Common myeloid progenitor, CD34-positive (primary cell): ENCODE measurements at regions not wholly inside any gene's neighbourhood (a gene's known extent, or its start where the extent isn't known, plus 50 kb on each side); places are given as distances from the start of the nearest gene placed in this dataset.

Source experiments
- CTCF ChIA-PET: fragments of 350-600 bp; sonication (Branson Sonifier 250); formaldehyde crosslinking; loops from one replicate; lab custom pipeline; 2021; ENCODE audit warnings: antibody characterized with exemption; lab: Charles Lee
- POLR2A ChIA-PET: fragments of 350-600 bp; sonication (Branson Sonifier 250); formaldehyde crosslinking; loops from one replicate; lab custom pipeline; 2021; ENCODE audit warnings: antibody characterized with exemption; lab: Charles Lee
- DNase-seq, 3 donors: peaks; one replicate each; pipeline versions ENCODE4 v3.0.0 to v3.0.0-alpha.2; 2013
- H3K27ac ChIP-seq, 2 experiments: 1 replicate in 1 of 2; 2 replicates in 1 of 2; pipeline ENCODE4 v1.7.0; 2013; ENCODE audit warnings: inconsistent platforms in 2 of 2, low read length in 2 of 2, mild to moderate bottlenecking in 2 of 2, low read depth in 1 of 2, moderate library complexity in 1 of 2; ENCODE audit not compliant: severe bottlenecking in 2 of 2, insufficient read depth in 1 of 2, poor library complexity in 1 of 2
- H3K27me3 ChIP-seq, 5 experiments: replicated peaks in 2 of 5; 1 replicate in 3 of 5; 2 replicates in 2 of 5; pipeline versions ENCODE4 v1.6.1 to v1.7.0; 2013; ENCODE audit warnings: low read length in 4 of 5, mild to moderate bottlenecking in 2 of 5, moderate library complexity in 2 of 5, inconsistent platforms in 1 of 5; ENCODE audit not compliant: insufficient read depth in 5 of 5, control insufficient read depth in 4 of 5
- H3K36me3 ChIP-seq, 4 experiments: 1 replicate in 2 of 4; 2 replicates in 2 of 4; pipeline versions ENCODE4 v1.6.1 to v1.7.0; 2013; ENCODE audit warnings: low read length in 3 of 4, control low read depth in 1 of 4, mild to moderate bottlenecking in 1 of 4; ENCODE audit not compliant: control insufficient read depth in 4 of 4, insufficient read depth in 4 of 4
- H3K4me1 ChIP-seq, 4 experiments: 1 replicate in 3 of 4; 2 replicates in 1 of 4; pipeline versions ENCODE4 v1.6.1 to v1.7.1; 2013; ENCODE audit warnings: low read length in 3 of 4, mild to moderate bottlenecking in 3 of 4, control low read depth in 1 of 4, inconsistent platforms in 1 of 4, moderate library complexity in 1 of 4; ENCODE audit not compliant: control insufficient read depth in 4 of 4, insufficient read depth in 4 of 4; ENCODE audit errors: control extremely low read depth in 1 of 4
- H3K4me3 ChIP-seq, 7 experiments: 1 replicate in 4 of 7; 2 replicates in 3 of 7; pipeline versions ENCODE4 v1.5.1 to v1.7.0; 2013; ENCODE audit warnings: mild to moderate bottlenecking in 7 of 7, low read length in 6 of 7, moderate library complexity in 6 of 7, inconsistent platforms in 2 of 7, low read depth in 2 of 7, control low read depth in 1 of 7; ENCODE audit not compliant: insufficient read depth in 4 of 7, control insufficient read depth in 1 of 7; ENCODE audit errors: extremely low read depth in 1 of 7
- H3K9me3 ChIP-seq, 5 experiments: 1 replicate in 4 of 5; 2 replicates in 1 of 5; pipeline versions ENCODE4 v1.6.1 to v1.7.1; 2013; ENCODE audit warnings: low read length in 4 of 5, mild to moderate bottlenecking in 2 of 5, inconsistent platforms in 1 of 5, low read depth in 1 of 5, moderate library complexity in 1 of 5; ENCODE audit not compliant: control insufficient read depth in 4 of 5, insufficient read depth in 2 of 5; ENCODE audit errors: control extremely low read depth in 1 of 5
- WGBS: methylation state at CpG from one replicate; pipeline ENCODE4 v1.1.5; 2013; ENCODE audit not compliant: insufficient coverage; 5-methylcytosine and 5-hydroxymethylcytosine counted together

GRCh38 chr13:44088991-44089413 lies 209.3 kb downstream of the LACC1 start:
- no peaks in the 10 kb centered on the region for H3K27me3 ChIP-seq
- DNase-seq, result peak in 2 of 3 donors; percentile 72 to 75
- H3K27ac ChIP-seq, result peak overlapping the region in 1 of 2 experiments; percentile 23
- POLR2A ChIA-PET, result no interaction called here
- H3K36me3 ChIP-seq, result no peaks in the 10 kb centered on the region
- H3K9me3 ChIP-seq, result peaks cover 0 to 5% (median 2%) of the 10 kb centered on the region in 5 experiments
- no peak overlapping the region for H3K4me3 ChIP-seq
- CTCF ChIA-PET, result interaction anchor here (1.2 kb wide), 1 partner anchor 340 kb away, joined by 3 read pairs; no protein-coding TSS in a partner anchor
- WGBS, result 100% methylated on average over 1 of the region's 4 CpGs
- H3K4me1 ChIP-seq, result peaks cover 0 to 10% (median 4%) of the 10 kb centered on the region in 4 experiments

- Histone ChIP-seq H3K4me1 (peaks cover 0 to 10% (median 4%) of the 10 kb centered on the region in 4 experiments), H3K27me3 (no peaks in the 10 kb centered on the region), H3K4me3 (no peak overlapping the region), H3K9me3 (peaks cover 0 to 5% (median 2%) of the 10 kb centered on the region in 5 experiments), H3K27ac (peak overlapping the region in 1 of 2 experiments; percentile 23), H3K36me3 (no peaks in the 10 kb centered on the region)
- POLR2A ChIA-PET, result no interaction called here
- peak in 2 of 3 donors; percentile 61 to 64 for DNase-seq
- WGBS, result 94% methylated on average over 2 of the region's 2 CpGs
- CTCF ChIA-PET, result interaction anchor here (1.2 kb wide), 1 partner anchor 339 kb away, joined by 3 read pairs; no protein-coding TSS in a partner anchor
Observed at GRCh38 chr13:44089452-44089851, 209.7 kb downstream of the LACC1 start.

- H3K27me3 ChIP-seq, result no peaks in the 10 kb centered on the region
- ChIA-PET POLR2A (no interaction called here), CTCF (no interaction called here)
- no peak overlapping the region for H3K27ac ChIP-seq
- WGBS, result 100% methylated on average over 1 of the region's 4 CpGs
- H3K4me1 ChIP-seq, result peaks cover 0 to 18% (median 6%) of the 10 kb centered on the region in 4 experiments
- no peaks in the 10 kb centered on the region for H3K36me3 ChIP-seq
- peaks cover 0 to 5% (median 2%) of the 10 kb centered on the region in 5 experiments for H3K9me3 ChIP-seq
- DNase-seq, result no peak
- H3K4me3 ChIP-seq, result no peak overlapping the region
Observed at GRCh38 chr13:44092078-44092970, 212.6 kb downstream of the LACC1 start.

- Histone ChIP-seq H3K27me3 (no peaks in the 10 kb centered on the region), H3K36me3 (no peaks in the 10 kb centered on the region), H3K4me3 (no peak overlapping the region), H3K4me1 (peaks cover 0 to 18% (median 6%) of the 10 kb centered on the region in 4 experiments), H3K27ac (no peak overlapping the region), H3K9me3 (peaks cover 0 to 2% (median 0%) of the 10 kb centered on the region in 5 experiments)
- DNase-seq, result no peak
- ChIA-PET POLR2A (no interaction called here), CTCF (no interaction called here)
- 100% methylated on average over 2 of the region's 4 CpGs for WGBS
Observed at GRCh38 chr13:44093607-44094564, 214.2 kb downstream of the LACC1 start.

- Histone ChIP-seq H3K9me3 (peaks cover 0 to 11% (median 3%) of the 10 kb centered on the region in 5 experiments), H3K27me3 (no peaks in the 10 kb centered on the region), H3K4me3 (no peak overlapping the region), H3K36me3 (no peaks in the 10 kb centered on the region), H3K4me1 (peaks cover 0 to 9% (median 2%) of the 10 kb centered on the region in 4 experiments), H3K27ac (no peak overlapping the region)
- peak in 2 of 3 donors; percentile 58 to 63 for DNase-seq
- POLR2A ChIA-PET, result no interaction called here
- CTCF ChIA-PET, result no interaction called here
Observed at GRCh38 chr13:44096901-44097300, 217.2 kb downstream of the LACC1 start.

GRCh38 chr13:44098559-44098958 lies 218.9 kb downstream of the LACC1 start:
- DNase-seq, result no peak
- Histone ChIP-seq H3K4me3 (no peak overlapping the region), H3K27ac (no peak overlapping the region), H3K27me3 (no peaks in the 10 kb centered on the region), H3K4me1 (peaks cover 0 to 9% (median 2%) of the 10 kb centered on the region in 4 experiments), H3K36me3 (no peaks in the 10 kb centered on the region), H3K9me3 (peaks cover 0 to 18% (median 7%) of the 10 kb centered on the region in 5 experiments)
- ChIA-PET CTCF (no interaction called here), POLR2A (no interaction called here)
- WGBS, result 73% methylated on average over 1 of the region's 2 CpGs
